ENCODE measurements at regions not wholly inside any gene's neighbourhood (a gene's known extent, or its start where the extent isn't known, plus 50 kb on each side); places are given as distances from the start of the nearest gene placed in this dataset.

- no peak for DNase-seq
These were observed 208.8 kb upstream of the IL12A start for GRCh38 chr3:159779883-159780282.

DNA sequence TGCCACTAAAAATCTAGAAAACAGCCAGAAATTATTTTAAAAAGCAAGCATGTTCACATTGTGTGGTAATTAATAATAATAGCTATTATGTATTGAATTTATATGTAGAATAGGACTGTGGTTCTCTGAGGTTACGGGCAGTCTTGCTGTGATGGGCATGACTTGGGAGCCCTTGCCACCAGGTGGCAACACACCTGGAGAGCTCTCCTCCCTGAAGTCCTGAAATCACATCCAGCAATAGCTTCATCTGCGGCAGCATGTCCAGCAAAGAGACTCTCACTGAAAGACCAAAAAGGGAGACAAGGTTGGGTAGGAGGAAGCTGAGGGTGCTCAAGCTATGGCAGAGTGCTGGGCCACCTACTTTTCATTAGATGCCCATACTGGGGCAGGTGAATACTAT, 206.8 kb upstream of the IL12A start:
- DNase-seq, result no peak

GRCh38 chr3:159782724-159783421, 205.8 kb upstream of the IL12A start:
- no peak for DNase-seq

DNA sequence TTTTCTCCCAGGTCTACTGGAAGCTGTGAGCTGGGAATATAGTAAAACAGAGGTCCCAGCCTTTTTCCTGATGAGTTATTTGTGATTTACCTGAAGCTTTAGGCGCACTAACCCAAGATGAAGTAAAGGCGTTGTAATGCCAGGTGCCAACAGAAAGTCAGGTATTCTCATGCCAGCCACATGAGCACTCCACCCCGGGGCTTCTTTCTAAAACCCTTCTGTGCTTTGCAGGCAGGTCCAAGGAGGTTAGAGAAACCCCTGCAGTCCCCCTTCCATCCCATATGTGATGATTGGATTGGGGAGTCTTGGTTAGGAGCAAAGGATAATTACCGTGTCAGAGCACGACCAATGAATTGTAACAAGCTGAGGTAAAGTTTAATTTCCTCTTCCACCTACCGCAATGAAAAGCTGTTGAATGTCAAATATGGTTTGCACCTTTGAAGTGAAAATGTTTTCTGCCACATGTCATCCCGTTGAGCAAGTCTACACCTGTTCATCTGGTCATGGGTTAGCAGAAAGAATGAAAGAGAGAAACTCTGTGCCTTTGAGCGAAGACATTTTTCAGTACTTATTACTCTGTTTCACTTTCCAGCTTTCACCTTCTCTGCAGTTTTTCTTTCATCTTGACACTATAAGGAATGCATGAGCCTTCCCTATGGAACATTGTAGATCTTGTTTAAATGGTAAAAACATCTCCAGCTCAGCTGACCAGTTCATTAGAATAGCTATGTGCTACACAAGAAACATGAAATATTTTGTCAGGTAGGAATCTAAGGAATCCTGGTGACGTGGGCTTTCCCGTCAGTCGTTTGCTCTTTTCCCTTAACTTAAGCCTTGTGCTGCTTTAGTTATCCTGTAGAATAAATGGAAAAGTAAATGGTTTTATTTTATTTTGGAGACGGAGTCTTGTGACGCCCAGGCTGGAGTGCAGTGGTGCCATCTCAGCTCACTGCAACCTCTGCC, 204.6 kb upstream of the IL12A start:
- DNase-seq, result no peak

DNA sequence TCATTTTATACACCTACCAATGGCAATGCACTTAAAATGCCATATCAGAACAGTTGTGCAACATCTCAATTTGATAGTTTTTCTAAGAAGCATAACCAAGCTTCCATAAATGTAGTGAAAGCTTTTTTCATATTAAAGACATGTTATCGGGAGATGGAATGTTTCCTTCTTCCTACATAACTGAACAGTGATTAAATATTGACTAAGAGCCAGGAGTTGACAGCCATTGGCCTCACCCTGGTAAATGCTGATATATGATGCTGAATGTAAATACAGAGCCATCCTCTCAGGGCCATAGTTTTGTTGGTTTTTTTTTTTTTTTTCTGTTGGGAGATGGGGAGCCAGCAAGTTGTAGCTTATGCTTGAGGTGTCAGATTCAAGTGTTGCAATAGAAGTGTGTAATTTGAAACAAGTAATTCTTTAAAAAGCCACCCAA, 203.3 kb upstream of the IL12A start:
- no peak for DNase-seq

- no peak for DNase-seq
These were observed 202.0 kb upstream of the IL12A start for GRCh38 chr3:159786489-159787177.

DNA sequence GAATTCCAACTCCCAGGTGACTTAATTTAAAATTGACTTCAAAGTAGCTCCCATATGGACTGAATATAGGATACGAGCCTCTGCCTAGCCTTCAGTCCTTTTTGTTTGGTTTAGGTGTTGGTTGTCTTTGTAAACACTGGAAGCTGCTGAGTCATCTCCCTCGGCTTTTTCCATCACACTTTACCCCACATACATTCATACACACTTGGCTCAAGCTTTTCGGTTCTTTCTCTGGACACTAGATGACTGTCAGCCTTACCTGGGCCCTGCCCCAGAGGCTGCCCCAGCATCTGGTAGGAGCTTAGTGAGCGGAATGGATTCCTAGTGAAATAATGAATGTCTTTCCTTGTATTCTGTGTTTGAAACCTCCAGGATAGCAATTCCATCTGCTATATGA, 201.5 kb upstream of the IL12A start:
- no peak for DNase-seq

- DNase-seq, result no peak
These were observed 200.8 kb upstream of the IL12A start for GRCh38 chr3:159787794-159788205.

DNA sequence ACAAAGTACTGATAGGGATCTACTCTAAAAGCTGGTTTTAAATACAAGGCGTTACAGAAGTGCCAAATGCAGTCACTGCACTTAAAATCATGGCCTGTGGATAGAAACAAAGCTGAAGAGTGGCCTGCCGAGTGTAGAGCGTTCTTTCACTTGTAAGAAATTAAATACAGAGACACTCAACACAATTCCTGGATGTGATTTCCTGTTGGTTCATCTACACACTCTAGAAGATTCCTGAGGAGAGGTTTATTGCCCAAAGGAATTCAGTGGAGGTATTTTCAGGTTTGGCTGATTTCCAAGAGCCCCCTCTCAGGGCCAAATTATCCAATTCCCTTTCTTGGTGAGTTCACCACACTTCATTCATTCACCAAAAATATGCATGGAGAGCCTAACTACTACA, 200.3 kb upstream of the IL12A start:
- no peak for DNase-seq

- no peak for DNase-seq
These were observed 199.6 kb upstream of the IL12A start for GRCh38 chr3:159789017-159789416.

GRCh38 chr3:159789742-159790635, 198.6 kb upstream of the IL12A start:
- DNase-seq, result no peak

DNA sequence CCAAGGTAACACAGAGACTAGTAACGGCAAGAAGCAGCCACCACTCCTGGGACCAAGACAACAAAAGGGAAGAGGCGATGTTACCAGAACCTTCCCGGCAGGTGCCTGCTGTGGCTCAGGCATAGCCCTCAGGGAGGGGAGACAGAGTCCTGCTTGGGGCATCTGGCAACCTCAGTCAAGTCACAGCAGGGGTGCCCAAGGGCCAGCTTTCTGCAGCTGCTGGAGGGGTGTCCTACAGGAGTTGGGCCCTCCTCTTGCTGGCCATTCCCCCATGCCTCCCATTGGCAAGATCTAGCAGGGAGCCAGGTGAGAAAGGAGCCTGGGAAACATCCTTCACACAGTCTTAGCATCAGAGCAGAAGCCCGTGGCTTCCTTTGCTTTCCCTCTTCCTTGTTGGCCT, 197.3 kb upstream of the IL12A start:
- no peak for DNase-seq

- no peak for DNase-seq
These were observed 196.6 kb upstream of the IL12A start for GRCh38 chr3:159792070-159792469.

- DNase-seq, result no peak
These were observed 193.6 kb upstream of the IL12A start for GRCh38 chr3:159795042-159795441.

DNA sequence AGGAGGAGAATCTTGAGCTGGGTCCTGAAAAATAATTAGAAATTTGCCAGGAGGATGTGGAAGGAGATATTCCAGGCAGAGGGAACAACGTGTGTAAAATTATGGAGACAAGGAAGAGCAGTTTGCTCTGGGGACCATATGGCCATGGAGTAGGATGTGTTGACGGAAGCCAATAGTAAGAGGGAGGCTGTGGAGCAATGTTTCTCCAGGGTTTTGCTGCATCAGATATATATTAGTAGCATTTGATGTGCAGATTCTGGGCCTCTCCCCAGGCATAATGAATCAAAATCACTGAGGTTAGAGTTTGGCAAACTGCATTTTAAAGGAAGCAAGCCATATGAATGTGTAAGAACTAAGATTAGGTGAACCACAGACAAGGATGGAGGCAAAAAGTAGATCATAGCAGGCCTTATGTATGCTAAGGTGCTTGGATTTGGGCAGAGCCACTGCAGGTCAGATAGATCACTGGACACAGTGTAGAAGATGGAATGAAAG, 192.9 kb upstream of the IL12A start:
- DNase-seq, result no peak

- DNase-seq, result no peak
These were observed 192.4 kb upstream of the IL12A start for GRCh38 chr3:159796226-159796625.

GRCh38 chr3:159796744-159797143, 191.9 kb upstream of the IL12A start:
- DNase-seq, result no peak

DNA sequence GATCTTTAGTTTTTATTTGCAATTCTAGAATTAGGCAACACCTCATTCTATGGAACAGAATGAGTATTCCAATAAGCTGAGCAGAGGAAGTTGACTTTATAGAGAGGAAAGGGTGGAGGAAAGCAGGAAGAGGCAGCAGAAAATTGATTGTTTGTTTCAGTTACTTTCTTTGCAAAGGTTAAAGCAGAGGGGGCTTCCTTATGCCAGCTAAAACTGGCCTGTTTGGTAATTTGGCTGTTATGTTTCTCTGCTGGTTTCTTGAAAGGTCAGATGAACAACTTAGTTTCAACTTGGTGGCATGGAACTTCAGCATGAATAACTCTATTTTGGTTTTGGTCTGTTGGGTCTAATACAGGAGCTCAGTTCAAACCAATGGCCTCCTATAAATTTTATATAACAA, 190.9 kb upstream of the IL12A start:
- DNase-seq, result no peak

GRCh38 chr3:159798951-159799350, 189.7 kb upstream of the IL12A start:
- DNase-seq, result no peak

GRCh38 chr3:159800434-159801155, 188.0 kb upstream of the IL12A start:
- no peak for DNase-seq

DNA sequence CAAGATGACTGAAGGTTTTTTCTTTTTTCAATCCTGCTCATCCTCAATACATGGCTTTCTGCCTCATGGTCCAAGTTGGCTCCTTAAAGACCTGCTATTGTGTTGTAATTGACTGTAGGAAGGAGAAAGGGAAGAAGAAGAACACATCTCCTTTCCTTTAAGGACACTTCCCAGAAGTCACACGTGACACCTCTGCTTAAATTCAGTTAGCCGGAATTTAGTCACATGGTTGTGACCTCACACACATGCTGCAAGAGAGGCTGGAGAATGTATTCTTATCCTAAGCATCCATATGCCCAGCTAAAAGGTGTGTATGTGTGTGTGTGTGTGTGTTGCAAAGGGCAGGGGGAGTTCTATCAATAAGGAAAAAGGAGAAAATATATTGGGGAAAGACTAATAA, 185.8 kb upstream of the IL12A start:
- DNase-seq, result no peak

- DNase-seq, result no peak
These were observed 185.2 kb upstream of the IL12A start for GRCh38 chr3:159803459-159803858.

All from CD4-positive, alpha-beta T cell treated with Interleukin-15 for 1 hour (primary cell).